ENCODE measurements at regions not wholly inside any gene's neighbourhood (a gene's known extent, or its start where the extent isn't known, plus 50 kb on each side); places are given as distances from the start of the nearest gene placed in this dataset.
"Not testable (repeated sequence)": the region's sequence is repeated elsewhere in the genome, so short reads cannot be mapped to it uniquely, and the experiment has no call there.

DNA sequence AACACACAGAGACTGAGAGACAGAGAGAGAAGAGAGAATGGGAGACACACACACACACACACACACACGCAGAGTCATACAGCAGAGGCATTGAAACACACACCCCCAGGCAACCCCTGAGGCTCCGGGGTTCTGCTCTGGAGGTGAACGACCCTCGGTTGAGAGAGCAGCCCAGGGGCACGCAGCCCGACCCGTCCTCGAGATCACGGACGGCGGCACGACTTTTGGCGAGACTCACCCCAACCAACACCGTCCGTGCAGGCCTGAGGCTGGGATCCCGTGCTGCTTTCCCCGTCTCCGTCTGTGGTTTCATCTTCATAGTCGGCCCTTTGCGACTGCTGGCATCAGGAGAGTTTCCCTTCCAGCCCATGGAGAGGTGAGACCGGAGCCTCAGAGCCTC is 683.9 kb upstream of the TPTE start:
- 0% methylated on average over 1 of the region's 21 CpGs for WGBS (ENCODE audit: insufficient coverage, low coverage, low lambda C conversion rate, missing lambda C conversion rate)
- H3K4me3 ChIP-seq; H3K9me3 ChIP-seq; H3K36me3 ChIP-seq; ATAC-seq; H3K27me3 ChIP-seq; intact Hi-C loops (cut with DNase I); H3K4me1 ChIP-seq; H3K27ac ChIP-seq: not testable (repeated sequence)
- DNase-seq: peak in 1 of 3 donors; percentile 66

DNA sequence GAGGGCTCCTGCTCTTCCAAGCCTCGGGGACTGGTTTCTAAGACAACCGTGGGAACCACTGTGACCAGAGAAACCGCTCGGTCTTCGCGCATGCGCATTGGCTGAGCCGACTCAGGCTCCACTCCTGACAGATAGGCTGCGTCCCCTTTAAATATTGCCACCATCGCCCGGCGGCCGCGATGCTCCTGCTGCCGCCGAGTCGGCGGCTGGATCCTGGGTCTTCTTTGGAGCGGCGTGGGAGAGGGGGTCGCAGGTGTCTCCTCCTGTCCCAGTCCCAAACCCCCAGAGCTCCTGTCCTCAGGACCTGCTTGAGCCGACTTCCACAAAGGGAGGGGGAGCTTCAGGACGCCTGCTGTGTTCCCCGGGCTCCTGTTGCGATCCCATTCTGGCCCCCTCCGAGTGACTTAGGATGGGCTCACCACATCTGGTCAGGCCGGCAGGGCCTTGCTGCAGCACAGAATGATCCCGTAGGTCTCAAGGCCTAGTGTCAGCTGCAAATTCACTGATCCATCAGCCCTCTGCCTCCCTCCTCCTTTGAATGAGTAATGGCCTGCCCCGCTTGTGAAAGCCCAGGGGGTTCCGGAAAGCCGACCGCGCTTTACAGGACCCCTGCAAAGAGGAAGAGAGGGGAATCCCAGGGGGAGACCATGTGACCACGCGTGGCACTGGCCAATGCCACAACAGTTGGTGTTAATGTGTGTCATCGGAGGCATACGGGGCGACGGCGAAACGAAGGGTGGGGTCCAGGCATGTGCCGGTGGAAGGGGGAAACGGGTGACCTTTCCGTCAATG is 683.2 kb upstream of the TPTE start:
- no peaks in the 10 kb centered on the region for H3K36me3 ChIP-seq
- no peak overlapping the region for H3K4me3 ChIP-seq
- no peaks in the 10 kb centered on the region for H3K4me1 ChIP-seq
- intact Hi-C loops (cut with DNase I): no loop called here
- no peaks in the 10 kb centered on the region for H3K9me3 ChIP-seq
- TF ChIP-seq, protein P1, sequence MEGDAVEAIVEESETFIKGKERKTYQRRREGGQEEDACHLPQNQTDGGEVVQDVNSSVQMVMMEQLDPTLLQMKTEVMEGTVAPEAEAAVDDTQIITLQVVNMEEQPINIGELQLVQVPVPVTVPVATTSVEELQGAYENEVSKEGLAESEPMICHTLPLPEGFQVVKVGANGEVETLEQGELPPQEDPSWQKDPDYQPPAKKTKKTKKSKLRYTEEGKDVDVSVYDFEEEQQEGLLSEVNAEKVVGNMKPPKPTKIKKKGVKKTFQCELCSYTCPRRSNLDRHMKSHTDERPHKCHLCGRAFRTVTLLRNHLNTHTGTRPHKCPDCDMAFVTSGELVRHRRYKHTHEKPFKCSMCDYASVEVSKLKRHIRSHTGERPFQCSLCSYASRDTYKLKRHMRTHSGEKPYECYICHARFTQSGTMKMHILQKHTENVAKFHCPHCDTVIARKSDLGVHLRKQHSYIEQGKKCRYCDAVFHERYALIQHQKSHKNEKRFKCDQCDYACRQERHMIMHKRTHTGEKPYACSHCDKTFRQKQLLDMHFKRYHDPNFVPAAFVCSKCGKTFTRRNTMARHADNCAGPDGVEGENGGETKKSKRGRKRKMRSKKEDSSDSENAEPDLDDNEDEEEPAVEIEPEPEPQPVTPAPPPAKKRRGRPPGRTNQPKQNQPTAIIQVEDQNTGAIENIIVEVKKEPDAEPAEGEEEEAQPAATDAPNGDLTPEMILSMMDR (IDR thresholded peaks at IDR 0.05): no peak
- no peak for TF ChIP-seq POLR2A (IDR thresholded peaks at IDR 0.05)
- ATAC-seq: no peak
- peak in 2 of 3 donors; percentile 30 to 69 for DNase-seq
- 68% methylated on average over 29 of the region's 44 CpGs for WGBS (ENCODE audit: insufficient coverage, low coverage, low lambda C conversion rate, missing lambda C conversion rate)
- H3K27me3 ChIP-seq: no peaks in the 10 kb centered on the region
- no peak overlapping the region for H3K27ac ChIP-seq

DNA sequence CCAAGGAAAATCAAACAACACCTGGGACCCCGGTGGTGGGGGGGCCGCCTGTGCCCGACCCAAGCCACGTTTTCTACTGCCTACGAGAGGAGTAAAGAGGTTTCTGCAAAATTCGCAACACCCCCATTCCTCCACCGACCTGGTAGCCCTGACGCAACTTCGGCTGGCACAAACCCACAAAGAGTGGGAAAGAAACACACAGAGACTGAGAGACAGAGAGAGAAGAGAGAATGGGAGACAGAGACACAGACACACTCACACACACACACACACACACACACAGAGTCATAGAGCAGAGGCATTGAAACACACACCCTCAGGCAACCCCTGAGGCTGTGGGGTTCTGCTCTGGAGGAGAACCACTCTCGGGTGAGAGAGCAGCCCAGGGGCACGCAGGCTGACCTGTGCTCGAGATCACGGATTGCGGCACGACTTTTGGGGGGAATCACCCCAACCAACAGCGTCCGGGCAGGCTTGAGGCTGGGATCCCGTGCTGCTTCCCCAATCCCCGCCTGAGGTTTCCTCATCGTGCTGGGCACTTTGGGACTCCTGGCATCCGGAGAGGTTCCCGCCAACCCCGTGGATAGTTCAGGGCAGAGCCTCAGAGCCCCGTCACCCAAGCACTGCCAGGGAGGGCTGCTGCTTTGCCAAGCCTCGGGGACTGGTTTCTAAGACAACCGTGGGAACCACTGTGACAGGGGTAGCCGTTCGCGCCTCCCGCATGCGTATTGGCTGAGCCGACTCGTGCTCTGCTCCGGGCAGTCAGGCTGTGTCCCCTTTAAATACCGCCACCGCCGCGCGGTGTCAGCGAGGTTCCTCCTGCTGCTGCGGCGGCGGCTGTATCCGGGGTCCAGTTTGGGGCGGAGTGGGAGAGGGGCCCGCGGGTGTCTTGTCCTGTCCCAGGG is 682.4 kb upstream of the TPTE start:
- Histone ChIP-seq H3K27me3 (no peaks in the 10 kb centered on the region), H3K27ac (no peak overlapping the region), H3K9me3 (no peaks in the 10 kb centered on the region), H3K4me3 (no peak overlapping the region), H3K36me3 (no peaks in the 10 kb centered on the region), H3K4me1 (no peaks in the 10 kb centered on the region)
- intact Hi-C loops (cut with DNase I): no loop called here
- peak; percentile 32 to 69 (median 57) for DNase-seq
- TF ChIP-seq, protein P1 (IDR thresholded peaks at IDR 0.05): no peak
- no peak for TF ChIP-seq POLR2A (IDR thresholded peaks at IDR 0.05)
- 61% methylated on average over 19 of the region's 47 CpGs for WGBS (ENCODE audit: insufficient coverage, low coverage, low lambda C conversion rate, missing lambda C conversion rate)
- ATAC-seq: peak in 2 of 4 donors; percentile 40 to 66

DNA sequence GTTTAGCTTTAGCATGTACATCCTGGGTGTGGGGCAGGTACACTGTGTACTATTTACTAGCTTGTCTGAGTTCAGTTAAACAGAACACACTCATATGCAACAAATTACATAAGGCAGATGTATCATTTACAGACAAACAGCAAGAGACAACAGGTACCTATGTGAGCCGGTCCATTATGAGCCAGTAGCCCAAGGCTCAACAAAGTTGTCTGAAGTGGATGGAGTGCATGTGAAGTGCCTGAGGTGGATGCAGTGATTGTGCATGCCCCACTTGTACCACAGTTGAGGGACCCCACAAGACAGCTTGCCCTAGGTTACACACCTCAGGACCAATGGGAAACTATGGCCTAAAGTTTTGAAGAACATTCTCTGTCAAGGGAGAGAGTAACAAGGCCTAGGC is 677.3 kb upstream of the TPTE start:
- H3K4me1 ChIP-seq; intact Hi-C loops (cut with DNase I); H3K9me3 ChIP-seq; ATAC-seq; H3K27ac ChIP-seq; H3K27me3 ChIP-seq; DNase-seq; H3K36me3 ChIP-seq; H3K4me3 ChIP-seq: not testable (repeated sequence)
- 63% methylated on average over 1 of the region's 1 CpG for WGBS (ENCODE audit: insufficient coverage, low coverage, low lambda C conversion rate, missing lambda C conversion rate)

DNA sequence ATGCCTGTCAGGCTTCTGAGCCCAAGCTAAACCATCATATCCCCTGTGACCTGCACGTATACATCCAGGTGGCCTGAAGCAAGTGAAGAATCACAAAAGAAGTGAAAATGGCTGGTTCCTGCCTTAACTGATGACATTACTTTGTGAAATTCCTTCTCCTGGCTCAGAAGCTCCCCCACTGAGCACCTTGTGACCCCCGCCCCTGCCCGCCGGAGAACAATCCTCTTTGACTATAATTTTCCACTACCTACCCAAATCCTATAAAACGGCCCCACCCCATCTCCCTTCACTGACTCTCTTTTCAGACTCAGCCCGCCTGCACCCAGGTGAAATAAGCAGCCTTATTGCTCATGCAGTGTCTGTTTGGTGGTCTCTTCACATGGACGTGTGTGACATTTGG is 673.9 kb upstream of the TPTE start:
- intact Hi-C loops (cut with DNase I); H3K4me1 ChIP-seq; H3K27ac ChIP-seq; H3K36me3 ChIP-seq; H3K9me3 ChIP-seq; ATAC-seq; H3K27me3 ChIP-seq; H3K4me3 ChIP-seq; DNase-seq: not testable (repeated sequence)
- 46% methylated on average over 7 of the region's 7 CpGs for WGBS (ENCODE audit: insufficient coverage, low coverage, low lambda C conversion rate, missing lambda C conversion rate)

DNA sequence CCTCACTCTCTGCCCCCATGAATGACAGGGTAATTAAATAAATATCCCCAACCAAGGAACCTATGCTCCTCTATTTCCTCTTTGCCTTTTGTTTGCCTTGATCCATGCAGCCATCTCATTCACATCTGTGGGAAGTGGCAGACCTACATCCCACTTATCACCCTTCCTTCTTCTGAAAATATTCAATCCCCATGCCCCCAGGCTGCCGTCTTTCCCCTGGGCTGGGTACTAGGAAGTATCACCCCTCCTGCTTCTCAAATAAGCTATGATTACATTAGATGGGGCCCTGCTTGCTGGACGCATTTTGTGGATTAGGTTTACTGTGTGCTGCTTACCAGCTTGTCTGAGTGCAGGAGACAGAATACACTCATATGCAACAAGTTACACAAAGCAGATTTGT is 670.2 kb upstream of the TPTE start:
- H3K4me1 ChIP-seq; H3K36me3 ChIP-seq; ATAC-seq; intact Hi-C loops (cut with DNase I); H3K4me3 ChIP-seq; H3K9me3 ChIP-seq; H3K27me3 ChIP-seq; DNase-seq; H3K27ac ChIP-seq: not testable (repeated sequence)
- 15% methylated on average over 2 of the region's 2 CpGs for WGBS (ENCODE audit: insufficient coverage, low coverage, low lambda C conversion rate, missing lambda C conversion rate)

DNA sequence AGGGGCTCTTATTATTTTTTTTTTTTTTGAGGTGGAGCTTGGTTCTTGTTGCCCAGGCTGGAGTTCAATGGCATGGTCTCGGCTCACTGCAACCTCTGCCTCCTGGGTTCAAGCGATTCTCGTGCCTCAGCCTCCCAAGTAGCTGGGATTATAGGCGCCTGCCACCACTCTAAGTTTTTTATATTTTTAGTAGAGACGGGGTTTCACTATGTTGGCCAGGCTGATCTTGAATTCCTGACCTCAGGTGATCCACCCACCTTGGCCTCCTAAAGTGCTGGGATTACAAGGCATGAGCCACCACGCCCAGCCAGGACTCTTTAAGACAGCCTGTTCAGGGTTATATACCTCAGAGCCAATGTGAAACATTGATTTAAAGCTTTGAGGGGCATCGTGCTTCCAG is 669.7 kb upstream of the TPTE start:
- H3K4me3 ChIP-seq; H3K9me3 ChIP-seq; H3K27ac ChIP-seq; H3K36me3 ChIP-seq; DNase-seq; intact Hi-C loops (cut with DNase I); ATAC-seq; H3K4me1 ChIP-seq; H3K27me3 ChIP-seq: not testable (repeated sequence)
- 44% methylated on average over 6 of the region's 7 CpGs for WGBS (ENCODE audit: insufficient coverage, low coverage, low lambda C conversion rate, missing lambda C conversion rate)

DNA sequence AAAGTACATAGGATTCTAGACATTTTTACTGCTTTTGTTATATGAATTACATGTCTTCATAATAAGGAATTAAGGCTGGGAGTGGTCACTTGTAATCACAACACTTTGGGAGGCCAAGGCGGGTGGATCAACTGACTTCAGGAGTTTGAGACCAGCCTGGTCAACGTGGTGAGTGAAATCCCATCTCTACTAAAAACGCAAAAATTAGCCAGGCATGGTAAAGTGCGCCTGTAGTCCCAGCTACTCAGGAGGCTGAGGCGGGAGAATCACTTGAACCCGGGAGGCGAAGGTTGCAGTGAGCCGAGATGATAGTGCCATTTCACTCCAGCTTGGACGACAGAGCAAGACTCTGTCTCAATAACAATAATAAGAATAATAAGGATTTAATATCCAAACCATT is 663.8 kb upstream of the TPTE start:
- H3K36me3 ChIP-seq; H3K27ac ChIP-seq; H3K27me3 ChIP-seq; H3K9me3 ChIP-seq; DNase-seq; H3K4me1 ChIP-seq; intact Hi-C loops (cut with DNase I); ATAC-seq; H3K4me3 ChIP-seq: not testable (repeated sequence)
- 48% methylated on average over 9 of the region's 9 CpGs for WGBS (ENCODE audit: insufficient coverage, low coverage, low lambda C conversion rate, missing lambda C conversion rate)

DNA sequence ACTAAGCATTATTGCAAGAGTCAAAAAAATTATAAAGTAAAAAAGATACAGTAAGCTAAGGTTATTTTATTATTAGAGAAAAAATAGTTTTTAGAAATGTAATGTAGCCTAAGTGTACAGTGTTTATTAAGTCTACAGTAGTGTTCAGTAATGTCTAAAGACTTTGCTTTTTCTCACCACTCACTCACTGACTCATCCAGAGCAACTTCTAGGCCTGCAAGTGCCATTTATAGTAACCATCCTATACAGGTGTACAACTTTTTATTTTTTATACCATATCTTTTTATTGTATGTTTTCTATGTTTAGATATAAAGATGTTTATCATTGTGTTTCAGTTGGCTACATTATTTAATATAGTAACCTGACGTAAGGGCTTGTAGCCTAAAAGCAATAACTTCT is 661.5 kb upstream of the TPTE start:
- H3K27ac ChIP-seq; intact Hi-C loops (cut with DNase I); H3K4me3 ChIP-seq; H3K36me3 ChIP-seq; H3K9me3 ChIP-seq; ATAC-seq; H3K27me3 ChIP-seq; H3K4me1 ChIP-seq; DNase-seq: not testable (repeated sequence)
- WGBS (ENCODE audit: insufficient coverage, low coverage, low lambda C conversion rate, missing lambda C conversion rate): 40% methylated on average over 1 of the region's 1 CpG
